ENCODE measurements at regions not wholly inside any gene's neighbourhood (a gene's known extent, or its start where the extent isn't known, plus 50 kb on each side); places are given as distances from the start of the nearest gene placed in this dataset.

- H3K27ac ChIP-seq, result no peak overlapping the region
- H3K4me3 ChIP-seq, result no peak overlapping the region
- WGBS, 2 donors, result 54 to 66% methylated on average over 3 of the region's 3 CpGs
- H3K9me3 ChIP-seq, result no peaks in the 10 kb centered on the region
- no peaks in the 10 kb centered on the region for H3K36me3 ChIP-seq
- H3K27me3 ChIP-seq, result no peaks in the 10 kb centered on the region
- H3K4me1 ChIP-seq, result peaks cover 0 to 5% (median 0%) of the 10 kb centered on the region in 4 donors
- DNase-seq (ENCODE audit: low spot score in 2 of 2), result no peak
- TF ChIP-seq POLR2A (IDR thresholded peaks at IDR 0.05) (no peak), CTCF (IDR thresholded peaks at IDR 0.05) (no peak), EP300 (IDR thresholded peaks at IDR 0.05) (no peak)
Measured at GRCh38 chr2:67564626-67565025, 167.5 kb downstream of the ETAA1 start.

GRCh38 chr2:67565262-67565661 is 168.1 kb downstream of the ETAA1 start:
- H3K9me3 ChIP-seq, result no peaks in the 10 kb centered on the region
- H3K27me3 ChIP-seq, result no peaks in the 10 kb centered on the region
- no peak overlapping the region for H3K27ac ChIP-seq
- no peaks in the 10 kb centered on the region for H3K36me3 ChIP-seq
- no peak for TF ChIP-seq CTCF (IDR thresholded peaks at IDR 0.05)
- no peak for TF ChIP-seq EP300 (IDR thresholded peaks at IDR 0.05)
- TF ChIP-seq POLR2A (IDR thresholded peaks at IDR 0.05), result no peak
- H3K4me3 ChIP-seq, result no peak overlapping the region
- peaks cover 0 to 5% (median 0%) of the 10 kb centered on the region in 4 donors for H3K4me1 ChIP-seq
- DNase-seq (ENCODE audit: low spot score in 2 of 2), result no peak

GRCh38 chr2:67565761-67566160 is 168.6 kb downstream of the ETAA1 start:
- TF ChIP-seq CTCF (IDR thresholded peaks at IDR 0.05) (no peak), EP300 (IDR thresholded peaks at IDR 0.05) (no peak), POLR2A (IDR thresholded peaks at IDR 0.05) (no peak)
- Histone ChIP-seq H3K4me1 (peaks cover 0 to 5% (median 0%) of the 10 kb centered on the region in 4 donors), H3K27ac (no peak overlapping the region), H3K9me3 (no peaks in the 10 kb centered on the region), H3K27me3 (no peaks in the 10 kb centered on the region), H3K36me3 (no peaks in the 10 kb centered on the region), H3K4me3 (no peak overlapping the region)
- 66 to 75% methylated on average over 6 of the region's 6 CpGs for WGBS, 2 donors
- no peak for DNase-seq (ENCODE audit: low spot score in 2 of 2)

GRCh38 chr2:67566285-67566684 is 169.2 kb downstream of the ETAA1 start:
- no peaks in the 10 kb centered on the region for H3K27me3 ChIP-seq
- DNase-seq (ENCODE audit: low spot score in 2 of 2), result no peak
- H3K9me3 ChIP-seq, result peaks cover 0 to under 1% (median 0%) of the 10 kb centered on the region in 4 donors
- no peak overlapping the region for H3K4me3 ChIP-seq
- no peak overlapping the region for H3K27ac ChIP-seq
- H3K4me1 ChIP-seq, result peaks cover 0 to 5% (median 0%) of the 10 kb centered on the region in 4 donors
- TF ChIP-seq POLR2A (IDR thresholded peaks at IDR 0.05) (no peak), CTCF (IDR thresholded peaks at IDR 0.05) (no peak), EP300 (IDR thresholded peaks at IDR 0.05) (no peak)
- no peaks in the 10 kb centered on the region for H3K36me3 ChIP-seq

GRCh38 chr2:67566958-67567635 is 170.0 kb downstream of the ETAA1 start:
- DNase-seq (ENCODE audit: low spot score in 2 of 2), result no peak
- Histone ChIP-seq H3K27me3 (no peaks in the 10 kb centered on the region), H3K4me1 (peaks cover 0 to 5% (median 0%) of the 10 kb centered on the region in 4 donors), H3K27ac (no peak overlapping the region), H3K4me3 (no peak overlapping the region), H3K36me3 (no peaks in the 10 kb centered on the region), H3K9me3 (peaks cover 0 to 3% (median 0%) of the 10 kb centered on the region in 4 donors)
- TF ChIP-seq CTCF (IDR thresholded peaks at IDR 0.05), result no peak
- TF ChIP-seq EP300 (IDR thresholded peaks at IDR 0.05), result no peak
- no peak for TF ChIP-seq POLR2A (IDR thresholded peaks at IDR 0.05)
- 81 to 88% methylated on average over 5 of the region's 5 CpGs for WGBS, 2 donors

Measured in tibial nerve (tissue), 4 donors.